NCI-H524 treated with DMSO at 0.1 percent for 48 hours (cell line): ENCODE measurements at regions not wholly inside any gene's neighbourhood (a gene's known extent, or its start where the extent isn't known, plus 50 kb on each side); places are given as distances from the start of the nearest gene placed in this dataset.
"Not testable (repeated sequence)": the region's sequence is repeated elsewhere in the genome, so short reads cannot be mapped to it uniquely, and the experiment has no call there.

ENCODE experiments used
- DNase-seq: peaks from one replicate; lab custom pipeline; 2025; lab: John Stamatoyannopoulos, UW

GRCh38 chr12:131274061-131274460, 320.4 kb downstream of the ADGRD1 start:
- DNase-seq = no peak

- no peak for DNase-seq
Measured at GRCh38 chr12:131274906-131275305, 321.2 kb downstream of the ADGRD1 start.

GRCh38 chr12:131275824-131276223, 322.1 kb downstream of the ADGRD1 start:
- DNase-seq = no peak

- DNase-seq = no peak
Measured at GRCh38 chr12:131276501-131277185, 322.9 kb downstream of the ADGRD1 start.

GRCh38 chr12:131277186-131278091, 323.7 kb downstream of the ADGRD1 start:
- not testable (repeated sequence) for DNase-seq

GRCh38 chr12:131278451-131279115, 324.9 kb downstream of the ADGRD1 start:
- not testable (repeated sequence) for DNase-seq

DNA sequence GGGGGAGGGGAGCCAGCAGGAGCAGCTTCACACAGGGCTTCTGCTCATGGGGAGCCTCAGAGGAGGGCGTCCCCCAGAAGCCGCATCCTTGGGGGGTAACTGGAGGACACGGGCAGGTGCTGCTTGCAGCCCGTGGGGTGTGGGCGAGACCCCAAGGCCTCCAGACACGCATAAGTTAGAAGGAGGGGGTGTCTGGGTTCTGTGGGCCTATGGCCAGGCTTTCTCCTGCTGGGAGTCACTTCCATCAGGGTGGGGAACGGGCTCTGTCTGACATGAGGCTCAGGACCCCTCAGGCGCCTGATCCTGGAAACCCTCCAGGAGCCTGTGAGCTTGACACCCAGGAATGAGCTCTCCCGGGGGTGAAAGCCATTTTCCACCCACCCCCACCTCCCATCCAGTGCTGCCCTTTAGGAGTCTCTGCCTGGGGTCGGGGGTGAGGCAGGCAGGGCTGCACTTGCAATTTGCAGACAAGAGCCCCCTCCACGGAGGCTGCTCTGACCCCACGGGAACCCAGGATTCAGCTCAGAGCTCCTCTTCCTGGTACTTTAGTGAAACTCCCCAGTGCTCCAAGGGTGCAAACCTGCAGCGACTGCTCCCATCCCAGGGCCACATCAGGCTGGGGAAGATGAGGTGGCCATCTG, 325.7 kb downstream of the ADGRD1 start:
- DNase-seq = no peak

GRCh38 chr12:131280426-131280825, 326.7 kb downstream of the ADGRD1 start:
- DNase-seq = no peak

- no peak for DNase-seq
Measured at GRCh38 chr12:131281016-131281415, 327.3 kb downstream of the ADGRD1 start.

DNA sequence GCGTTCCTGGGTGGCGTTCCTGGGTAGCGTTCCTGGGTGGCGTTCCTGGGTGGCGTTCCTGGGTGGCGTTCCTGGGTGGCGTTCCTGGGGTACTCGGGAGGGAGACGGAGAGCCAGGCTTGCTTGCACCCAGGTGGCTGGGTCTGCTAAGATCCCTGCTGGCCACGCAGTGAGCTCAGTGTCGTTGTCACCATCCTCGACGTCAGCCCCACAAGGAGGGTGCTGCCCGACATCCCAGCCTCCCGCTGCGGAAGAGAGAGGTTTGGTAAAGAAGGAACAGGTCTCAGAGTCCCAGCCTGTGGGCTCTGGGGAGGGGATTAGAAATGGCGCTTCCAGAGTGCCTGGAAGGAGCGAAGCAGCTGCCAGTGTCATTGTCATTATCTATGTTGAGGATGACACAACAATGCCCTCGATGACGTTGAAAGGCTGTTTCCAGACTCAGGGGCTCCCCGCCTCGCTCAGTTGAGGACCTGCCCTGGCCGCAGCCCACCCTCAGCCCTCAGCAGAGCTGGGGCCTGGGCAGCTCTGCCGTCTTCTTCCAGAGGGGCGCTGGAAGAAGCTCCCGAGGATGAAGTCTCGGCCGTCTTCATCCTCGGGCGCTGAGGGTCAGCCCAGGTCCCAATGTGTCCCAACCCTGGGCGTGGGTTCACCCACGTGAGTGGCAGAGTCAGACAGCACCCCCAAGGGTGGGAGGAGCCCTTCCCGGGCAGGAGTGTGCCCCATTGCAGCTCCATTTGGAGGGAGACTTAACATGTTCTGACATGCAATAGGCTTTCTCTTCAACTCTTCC, 328.8 kb downstream of the ADGRD1 start:
- DNase-seq = no peak

DNA sequence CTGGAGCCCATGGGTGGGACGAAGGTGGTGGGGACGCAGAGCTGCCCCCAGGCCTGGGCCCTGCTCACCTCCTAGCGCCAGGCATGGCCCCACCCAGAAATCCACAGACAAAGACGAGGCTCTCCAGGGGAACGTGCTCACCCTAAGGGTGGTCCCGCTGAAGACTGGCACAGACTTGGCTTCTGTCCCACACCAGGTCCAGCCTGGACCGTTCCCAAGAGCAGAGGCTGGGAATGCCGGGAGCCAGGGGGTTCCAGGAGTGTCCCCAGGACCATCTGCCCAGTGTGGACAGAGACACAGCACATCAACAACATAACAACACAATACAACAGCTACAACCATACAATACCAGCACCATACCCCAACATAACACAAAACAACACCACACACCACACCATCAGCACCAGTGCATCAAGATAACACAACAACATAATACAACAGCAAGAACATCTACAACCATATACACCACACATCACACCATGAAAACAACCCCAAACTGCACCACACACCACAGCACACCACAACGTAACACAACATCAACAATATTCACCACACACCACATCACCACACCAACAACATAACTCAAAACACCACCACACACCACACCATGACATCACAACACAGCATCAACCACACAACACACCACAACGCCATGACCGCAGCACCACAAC, 329.6 kb downstream of the ADGRD1 start:
- DNase-seq = no peak

DNA sequence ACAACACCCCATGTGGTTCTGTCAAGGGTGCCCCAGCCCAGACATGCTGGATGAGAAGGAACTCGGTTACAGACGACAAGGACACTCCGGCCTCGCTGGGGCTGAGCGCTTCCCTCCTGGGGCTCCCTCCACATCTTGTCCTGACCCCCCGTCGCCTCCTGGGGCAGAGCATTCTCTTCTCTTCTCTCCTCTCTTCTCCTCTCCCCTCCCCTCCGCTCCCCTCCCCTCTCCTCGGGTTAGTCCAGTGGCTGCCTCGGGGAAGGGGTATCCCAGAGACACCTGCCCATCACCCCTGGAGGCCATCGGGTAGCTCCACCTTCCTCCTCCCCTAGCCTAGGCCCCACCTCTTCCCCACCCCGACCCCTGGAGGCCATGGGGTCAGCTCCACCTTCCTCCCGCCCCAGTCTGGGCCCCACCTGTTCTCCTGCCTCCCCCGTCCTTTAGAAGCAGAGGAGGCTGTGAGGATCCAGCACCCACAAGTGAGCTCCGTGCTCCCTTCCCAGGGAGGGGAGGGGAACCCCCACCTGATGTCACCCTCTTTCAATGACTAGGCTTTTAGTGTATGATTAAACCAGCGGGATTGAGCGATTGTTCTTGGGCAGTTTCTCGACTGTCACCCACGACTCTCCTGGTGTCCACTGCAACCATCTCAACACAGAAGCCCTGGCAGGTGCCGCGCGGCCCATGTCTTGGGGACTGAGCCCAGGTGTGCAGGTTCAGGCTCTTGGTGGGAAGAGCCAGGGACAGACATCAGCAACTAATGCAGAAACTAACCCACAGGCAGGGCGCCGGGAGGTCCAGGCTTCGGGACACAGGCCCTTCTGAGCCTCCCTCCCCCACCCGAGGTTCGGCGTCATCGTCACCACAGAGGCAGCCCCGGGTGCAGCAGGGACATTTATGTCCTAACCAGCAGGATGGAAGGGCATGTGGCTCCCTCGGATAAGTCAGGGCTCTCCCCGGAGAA, 330.4 kb downstream of the ADGRD1 start:
- DNase-seq = not testable (repeated sequence)

GRCh38 chr12:131284954-131285904, 331.5 kb downstream of the ADGRD1 start:
- DNase-seq = not testable (repeated sequence)

- DNase-seq = not testable (repeated sequence)
Measured at GRCh38 chr12:131285905-131286295, 332.2 kb downstream of the ADGRD1 start.

- DNase-seq = not testable (repeated sequence)
Measured at GRCh38 chr12:131286301-131286700, 332.6 kb downstream of the ADGRD1 start.

DNA sequence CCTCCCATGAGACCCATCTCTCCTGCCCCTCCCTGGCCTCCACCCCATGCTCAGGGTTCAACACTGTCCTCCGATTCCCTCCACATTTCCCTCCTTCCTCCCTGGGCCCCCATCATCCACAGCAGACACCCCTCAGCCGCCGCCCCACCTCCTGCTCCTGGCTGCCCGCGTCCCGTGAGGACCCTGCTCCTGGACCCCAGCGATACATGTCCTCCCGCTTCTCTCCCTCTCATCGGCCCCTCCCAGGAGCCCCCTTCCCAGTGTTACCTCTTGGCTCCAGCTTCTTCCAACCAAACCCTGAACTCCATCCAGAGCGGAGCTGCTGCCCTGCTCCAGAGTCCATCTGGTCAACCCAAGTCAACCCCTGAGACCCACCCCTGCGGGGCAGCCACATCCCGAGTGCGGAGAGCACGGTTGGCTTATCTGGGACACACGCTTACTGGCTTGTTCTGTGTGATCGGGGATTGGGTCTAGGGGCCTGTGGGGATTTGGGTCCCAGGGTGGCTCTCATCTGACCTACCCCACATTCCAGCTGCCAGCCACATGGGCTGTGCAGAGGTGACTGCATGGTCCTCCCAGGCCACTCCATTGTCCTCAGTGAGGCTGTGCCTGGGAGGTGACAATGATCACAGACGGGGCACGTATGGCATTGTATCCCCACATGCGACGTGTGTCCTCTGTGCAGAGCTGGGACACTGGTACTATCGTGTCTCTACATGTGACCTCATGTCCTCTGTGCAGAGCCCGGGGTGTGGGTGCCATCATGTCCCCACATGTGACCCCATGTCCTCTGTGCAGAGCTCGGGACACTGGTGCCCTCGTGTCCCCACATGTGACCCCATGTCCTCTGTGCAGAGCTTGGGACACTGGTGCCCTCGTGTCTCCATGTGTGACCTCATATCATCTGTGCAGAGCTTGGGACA, 333.6 kb downstream of the ADGRD1 start:
- no peak for DNase-seq
